ENCODE measurements at regions not wholly inside any gene's neighbourhood (a gene's known extent, or its start where the extent isn't known, plus 50 kb on each side); places are given as distances from the start of the nearest gene placed in this dataset.

DNA sequence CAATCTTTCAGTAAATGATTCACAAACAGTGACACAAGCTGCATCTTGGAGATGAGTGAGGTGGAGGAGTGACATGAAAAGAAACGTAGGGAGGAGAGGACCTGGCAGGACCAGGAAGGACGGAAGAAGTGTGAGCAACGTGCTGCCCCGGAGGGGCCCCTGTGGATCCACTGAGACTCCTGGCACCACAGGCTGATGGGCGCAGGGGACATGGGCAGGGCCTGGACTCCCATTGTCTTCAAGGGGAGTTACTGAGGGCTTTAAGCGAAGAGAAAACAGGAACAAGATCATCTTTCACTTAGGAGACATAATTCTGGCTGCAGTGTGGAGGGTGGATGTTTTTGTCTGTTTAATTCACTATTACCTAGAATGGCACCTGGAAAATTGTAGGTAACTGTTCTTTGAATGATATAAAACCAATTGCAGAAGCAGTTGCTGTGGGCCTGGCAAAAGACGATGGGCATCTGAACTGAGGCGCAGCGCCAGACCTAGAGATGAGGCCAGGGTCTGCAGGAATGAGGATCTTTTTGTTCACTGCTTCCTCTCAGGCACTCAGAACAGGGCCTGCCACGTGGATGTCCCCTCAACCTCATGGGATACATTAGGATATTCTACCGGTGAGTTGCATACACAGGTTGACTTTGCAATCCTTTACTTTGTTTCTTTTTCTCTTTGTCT, 156.4 kb downstream of the TMEM18 start:
- FAIRE-seq (no peak), ATAC-seq (no peak), DNase-seq (ENCODE audit: low spot score) (no peak)
- Histone ChIP-seq H3K9me3 (ENCODE audit: low read length) (0 out of 2 replicates have a peak, but pooled peaks cover 4% of the 10 kb centered on the region), H3K4me3 (replicated peaks in 1 of 3; ENCODE audit: insufficient read depth in 1 of 3, low read depth in 2 of 3, low read length in 3 of 3) (no peak overlapping the region), H3K4me1 (ENCODE audit: insufficient read depth, low read length) (no peaks in the 10 kb centered on the region), H3K9ac (ENCODE audit: insufficient read depth, low read depth, low read length) (no peak overlapping the region), H3K36me3 (replicated peaks in 1 of 2; ENCODE audit: control insufficient read depth in 1 of 2, insufficient read depth in 2 of 2, low read length in 2 of 2) (no peaks in the 10 kb centered on the region), H3K27ac (ENCODE audit: extremely low read length, insufficient read depth, low read length) (no peak overlapping the region), H4K20me1 (ENCODE audit: insufficient read depth, low read length) (no peaks in the 10 kb centered on the region), H3K27me3 (ENCODE audit: control insufficient read depth in 1 of 2, insufficient read depth in 2 of 2, low read length in 2 of 2) (peaks cover 0 to 54% of the 10 kb centered on the region in 2 experiments; a peak in 4 of 5 replicates), H3K4me2 (ENCODE audit: low read depth, low read length) (no peak overlapping the region), H3K79me2 (ENCODE audit: insufficient read depth, low read length) (no peaks in the 10 kb centered on the region), H2AFZ (ENCODE audit: low read length) (no peak overlapping the region)
- in situ Hi-C loops (cut with HindIII; ENCODE audit: extremely low pct_ligation_motif_present, low pct_unique_long_range_greater_than_20kb) (no loop called here), intact Hi-C loops (cut with micrococcal nuclease; ENCODE audit: unreplicated experiment) (no loop called here)
- no TSS peak for BruUV-seq (replicated peaks)
- CTCF ChIA-PET (ENCODE audit: low intra/inter-chr PET ratio, low total read pairs), result no interaction called here
- TF ChIP-seq, protein P1, sequence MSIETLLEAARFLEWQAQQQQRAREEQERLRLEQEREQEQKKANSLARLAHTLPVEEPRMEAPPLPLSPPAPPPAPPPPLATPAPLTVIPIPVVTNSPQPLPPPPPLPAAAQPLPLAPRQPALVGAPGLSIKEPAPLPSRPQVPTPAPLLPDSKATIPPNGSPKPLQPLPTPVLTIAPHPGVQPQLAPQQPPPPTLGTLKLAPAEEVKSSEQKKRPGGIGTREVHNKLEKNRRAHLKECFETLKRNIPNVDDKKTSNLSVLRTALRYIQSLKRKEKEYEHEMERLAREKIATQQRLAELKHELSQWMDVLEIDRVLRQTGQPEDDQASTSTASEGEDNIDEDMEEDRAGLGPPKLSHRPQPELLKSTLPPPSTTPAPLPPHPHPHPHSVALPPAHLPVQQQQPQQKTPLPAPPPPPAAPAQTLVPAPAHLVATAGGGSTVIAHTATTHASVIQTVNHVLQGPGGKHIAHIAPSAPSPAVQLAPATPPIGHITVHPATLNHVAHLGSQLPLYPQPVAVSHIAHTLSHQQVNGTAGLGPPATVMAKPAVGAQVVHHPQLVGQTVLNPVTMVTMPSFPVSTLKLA (IDR thresholded peaks at IDR 0.05), result peak; percentile 74
- TF ChIP-seq HCFC1 (IDR thresholded peaks at IDR 0.05; ENCODE audit: low read depth, low read length), result no peak
- 39% methylated on average over 11 of the region's 11 CpGs for WGBS (ENCODE audit: low lambda C conversion rate)
- POLR2A ChIA-PET, result no interaction called here

- DNase-seq (ENCODE audit: low spot score) (no peak), FAIRE-seq (no peak), ATAC-seq (no peak)
- no peak overlapping the region for H3K9ac ChIP-seq (ENCODE audit: insufficient read depth, low read depth, low read length)
- no peaks in the 10 kb centered on the region for H4K20me1 ChIP-seq (ENCODE audit: insufficient read depth, low read length)
- ChIA-PET POLR2A (no interaction called here), CTCF (ENCODE audit: low intra/inter-chr PET ratio, low total read pairs) (no interaction called here)
- H3K36me3 ChIP-seq (replicated peaks in 1 of 2; ENCODE audit: control insufficient read depth in 1 of 2, insufficient read depth in 2 of 2, low read length in 2 of 2), result no peaks in the 10 kb centered on the region
- intact Hi-C loops (cut with micrococcal nuclease; ENCODE audit: unreplicated experiment), result no loop called here
- BruUV-seq (replicated peaks), result no TSS peak
- no peaks in the 10 kb centered on the region for H3K4me1 ChIP-seq (ENCODE audit: insufficient read depth, low read length)
- 0 out of 2 replicates have a peak, but pooled peaks cover under 1% of the 10 kb centered on the region for H3K9me3 ChIP-seq (ENCODE audit: low read length)
- H3K27me3 ChIP-seq (ENCODE audit: control insufficient read depth in 1 of 2, insufficient read depth in 2 of 2, low read length in 2 of 2), result peaks cover 0 to 21% of the 10 kb centered on the region in 2 experiments; a peak in 3 of 5 replicates
- no peak overlapping the region for H3K4me2 ChIP-seq (ENCODE audit: low read depth, low read length)
- no peak overlapping the region for H3K27ac ChIP-seq (ENCODE audit: extremely low read length, insufficient read depth, low read length)
- in situ Hi-C loops (cut with HindIII; ENCODE audit: extremely low pct_ligation_motif_present, low pct_unique_long_range_greater_than_20kb), result no loop called here
- WGBS (ENCODE audit: low lambda C conversion rate), result 34% methylated on average over 5 of the region's 5 CpGs
- H2AFZ ChIP-seq (ENCODE audit: low read length), result no peak overlapping the region
- TF ChIP-seq ZFP82 (CRISPR knock-in tag; IDR thresholded peaks at IDR 0.05; ENCODE audit: borderline replicate concordance) (no peak), ZNF598 (CRISPR knock-in tag; IDR thresholded peaks at IDR 0.05; ENCODE audit: borderline replicate concordance) (no peak), KIAA2018 (CRISPR knock-in tag; IDR thresholded peaks at IDR 0.05; ENCODE audit: borderline replicate concordance) (no peak), SIN3A (IDR thresholded peaks at IDR 0.05; ENCODE audit: borderline replicate concordance, low read depth, low read length) (no peak), TCF12 (IDR thresholded peaks at IDR 0.05) (no peak), TCF12 (CRISPR knock-in tag; IDR thresholded peaks at IDR 0.05) (no peak), YEATS2 (CRISPR knock-in tag; IDR thresholded peaks at IDR 0.05; ENCODE audit: borderline replicate concordance) (no peak)
- no peak overlapping the region for H3K4me3 ChIP-seq (replicated peaks in 1 of 3; ENCODE audit: insufficient read depth in 1 of 3, low read depth in 2 of 3, low read length in 3 of 3)
- no peaks in the 10 kb centered on the region for H3K79me2 ChIP-seq (ENCODE audit: insufficient read depth, low read length)
Observed at GRCh38 chr2:516944-517343, 160.3 kb downstream of the TMEM18 start.

All from HepG2 (cell line).